NOMO-1 treated with dmso at 0.1 percent for 144 hours (cell line): ENCODE measurements at regions not wholly inside any gene's neighbourhood (a gene's known extent, or its start where the extent isn't known, plus 50 kb on each side); places are given as distances from the start of the nearest gene placed in this dataset.
"Not testable (repeated sequence)": the region's sequence is repeated elsewhere in the genome, so short reads cannot be mapped to it uniquely, and the experiment has no call there.

Experiments
- DNase-seq: peaks from one replicate; lab custom pipeline; 2025; ENCODE audit not compliant: unreplicated experiment; lab: John Stamatoyannopoulos, UW

- no peak for DNase-seq
Observed at GRCh38 chr2:67079729-67080128, 317.4 kb upstream of the ETAA1 start.

- no peak for DNase-seq
Observed at GRCh38 chr2:67082813-67083212, 314.3 kb upstream of the ETAA1 start.

GRCh38 chr2:67083951-67084350 is 313.2 kb upstream of the ETAA1 start:
- no peak for DNase-seq

GRCh38 chr2:67085146-67085545 is 312.0 kb upstream of the ETAA1 start:
- no peak for DNase-seq

GRCh38 chr2:67091681-67092080 is 305.5 kb upstream of the ETAA1 start:
- DNase-seq: no peak

GRCh38 chr2:67095121-67095520 is 302.0 kb upstream of the ETAA1 start:
- no peak for DNase-seq

GRCh38 chr2:67096886-67097285 is 300.2 kb upstream of the ETAA1 start:
- no peak for DNase-seq

GRCh38 chr2:67103157-67103556 is 294.0 kb upstream of the ETAA1 start:
- no peak for DNase-seq

GRCh38 chr2:67108231-67108630 is 288.9 kb upstream of the ETAA1 start:
- no peak for DNase-seq

- DNase-seq: no peak
Observed at GRCh38 chr2:67124531-67124930, 272.6 kb upstream of the ETAA1 start.

- no peak for DNase-seq
Observed at GRCh38 chr2:67130531-67131256, 266.4 kb upstream of the ETAA1 start.

- DNase-seq: no peak
Observed at GRCh38 chr2:67131257-67131609, 265.9 kb upstream of the ETAA1 start.

GRCh38 chr2:67132441-67132940 is 264.6 kb upstream of the ETAA1 start:
- DNase-seq: not testable (repeated sequence)

GRCh38 chr2:67135208-67135607 is 261.9 kb upstream of the ETAA1 start:
- DNase-seq: no peak

GRCh38 chr2:67137699-67138098 is 259.4 kb upstream of the ETAA1 start:
- DNase-seq: no peak

GRCh38 chr2:67142071-67142470 is 255.1 kb upstream of the ETAA1 start:
- DNase-seq: no peak

- no peak for DNase-seq
Observed at GRCh38 chr2:67142741-67143140, 254.4 kb upstream of the ETAA1 start.

GRCh38 chr2:67145851-67146250 is 251.3 kb upstream of the ETAA1 start:
- no peak for DNase-seq

- no peak for DNase-seq
Observed at GRCh38 chr2:67156796-67157195, 240.3 kb upstream of the ETAA1 start.

- no peak for DNase-seq
Observed at GRCh38 chr2:67158718-67159117, 238.4 kb upstream of the ETAA1 start.

- no peak for DNase-seq
Observed at GRCh38 chr2:67159929-67160328, 237.2 kb upstream of the ETAA1 start.

- DNase-seq: no peak
Observed at GRCh38 chr2:67164771-67165522, 232.2 kb upstream of the ETAA1 start.
